KBM-7 (cell line): ENCODE measurements at regions not wholly inside any gene's neighbourhood (a gene's known extent, or its start where the extent isn't known, plus 50 kb on each side); places are given as distances from the start of the nearest gene placed in this dataset.
"Not testable (repeated sequence)": the region's sequence is repeated elsewhere in the genome, so short reads cannot be mapped to it uniquely, and the experiment has no call there.

Source experiments
- DNase-seq: peaks from one replicate; pipeline ENCODE4 v3.0.0-alpha.2; 2015
- in situ Hi-C: fragments of 300-500 bp; cut with MboI; formaldehyde crosslinking; loops from 2 replicates; pipeline ENCODE4 v1.14.3; 2020; ENCODE audit warnings: low sequenced_read_pairs, low pct_unique_long_range_greater_than_20kb, mixed read lengths

DNA sequence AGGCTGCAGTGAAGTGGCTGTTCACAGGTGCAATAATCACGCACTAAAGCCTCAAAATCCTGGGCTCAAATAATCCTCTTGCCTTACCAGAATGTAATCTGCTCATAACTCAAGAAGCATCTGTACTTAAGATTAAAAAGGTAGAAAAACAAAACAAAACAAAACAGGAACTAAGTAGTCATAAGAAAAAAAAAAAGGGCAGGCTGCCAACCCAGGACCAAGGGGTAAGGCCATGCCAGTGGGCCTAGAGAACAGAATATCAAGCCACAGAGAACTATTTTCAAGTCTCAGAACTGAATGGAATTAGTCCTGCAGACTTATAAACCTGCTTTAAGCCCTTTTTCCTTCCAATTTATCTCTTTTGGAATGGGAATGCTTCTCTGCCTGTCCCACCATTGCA lies 64.8 kb upstream of the TBC1D3K start:
- in situ Hi-C loops = no loop called here

DNA sequence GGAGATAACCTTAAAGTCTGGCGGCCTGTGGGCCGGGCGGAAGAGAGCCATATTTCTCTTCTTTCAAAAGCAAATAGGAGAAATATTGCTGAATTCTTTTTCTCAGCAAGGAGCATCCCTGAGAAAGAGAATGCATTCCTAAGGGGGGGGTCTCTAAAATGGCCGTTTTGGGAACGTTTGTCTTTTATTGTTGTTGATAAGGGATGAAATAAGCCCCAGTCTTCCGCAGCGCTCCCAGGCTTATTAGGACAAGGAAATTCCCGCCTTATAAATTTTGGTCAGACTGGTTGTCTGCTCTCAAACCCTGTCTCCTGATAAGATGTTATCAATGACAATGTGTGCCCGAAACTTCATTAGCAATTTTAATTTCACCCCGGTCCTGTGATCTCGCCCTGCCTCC lies 65.8 kb upstream of the TBC1D3K start:
- in situ Hi-C loops, DNase-seq: not testable (repeated sequence)

More for the DNA sequence above, 64.8 kb upstream of the TBC1D3K start:
- peak; percentile 24 for DNase-seq

DNA sequence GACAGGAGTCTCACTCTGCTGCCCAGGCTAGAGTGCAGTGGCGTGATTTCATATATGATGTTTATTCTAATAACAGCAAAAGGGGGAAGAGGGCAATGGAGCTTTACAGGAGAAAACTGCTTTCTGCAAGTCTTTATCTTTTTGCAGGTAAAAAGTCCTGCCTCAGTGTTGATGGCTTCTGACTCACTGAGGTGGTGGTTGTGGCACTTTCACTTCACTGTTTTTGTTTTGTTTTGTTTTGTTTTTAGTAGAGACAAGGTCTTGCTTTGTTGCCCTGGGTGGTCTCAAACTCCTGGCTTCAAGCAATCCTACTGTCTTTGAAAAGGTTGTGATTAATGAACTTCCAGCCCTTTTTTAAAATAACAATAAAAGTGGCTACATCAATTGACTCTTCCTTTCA lies 68.0 kb upstream of the TBC1D3K start:
- in situ Hi-C loops = no loop called here
- no peak for DNase-seq

DNA sequence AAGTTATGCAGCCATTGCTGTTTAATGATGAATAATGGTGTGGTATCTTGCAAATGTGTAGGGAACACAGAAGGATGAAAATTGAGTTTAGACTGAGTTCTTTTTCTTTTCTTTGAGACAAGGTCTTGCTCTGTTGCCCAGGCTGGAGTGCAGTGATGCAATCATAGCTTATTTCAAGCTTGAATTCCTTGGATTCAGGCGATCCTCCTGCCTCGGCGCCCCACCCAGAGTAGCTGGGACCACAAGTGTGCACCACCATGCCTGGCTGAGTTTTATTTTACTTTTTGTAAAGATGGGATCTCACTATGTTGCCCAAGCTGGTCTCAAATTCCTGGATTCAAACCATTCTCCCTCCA lies 74.6 kb upstream of the TBC1D3K start:
- no peak for DNase-seq
- in situ Hi-C loops = no loop called here

DNA sequence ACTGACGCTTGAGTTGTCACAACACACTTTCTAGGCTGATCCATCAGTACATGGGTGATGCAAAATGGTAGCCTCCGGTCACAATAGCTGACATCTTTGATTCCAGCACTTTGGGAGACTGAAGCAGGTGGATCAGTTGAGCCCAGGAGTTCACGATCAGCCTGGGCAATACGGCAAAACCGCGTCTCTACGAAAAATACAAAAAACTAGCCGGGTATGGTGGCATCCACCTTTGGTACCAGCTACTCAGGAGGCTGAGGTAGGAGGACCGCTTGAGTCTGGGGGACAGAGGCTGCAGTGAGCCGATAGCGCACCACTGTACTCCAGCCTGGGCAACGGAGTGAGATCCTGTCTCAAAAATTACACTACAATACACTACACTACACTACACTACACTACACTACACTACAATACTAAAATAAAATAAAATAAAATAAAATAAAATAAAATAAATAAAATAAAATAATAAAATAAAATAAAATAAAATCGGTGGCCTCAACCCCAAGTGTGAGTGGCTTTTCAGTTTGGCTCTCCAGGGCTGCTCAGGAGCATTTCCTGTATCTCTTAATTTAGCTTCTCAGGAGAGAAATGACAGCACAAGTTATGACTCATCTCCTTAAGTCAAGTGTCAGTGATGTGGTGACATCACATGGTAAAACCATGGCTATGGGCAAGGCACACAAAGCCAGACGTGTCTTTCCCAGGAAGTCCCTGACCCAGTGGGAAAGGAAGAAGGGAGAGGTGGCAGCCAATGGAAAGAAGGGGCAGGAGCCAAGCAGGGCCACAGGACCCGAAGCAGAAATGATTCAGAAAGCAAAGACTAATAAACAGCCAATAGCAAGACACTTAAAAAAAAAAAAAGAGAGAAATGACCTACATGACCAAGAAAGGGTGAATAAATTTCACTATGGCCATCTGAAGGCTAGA lies 75.3 kb upstream of the TBC1D3K start:
- peak; percentile 61 for DNase-seq
- in situ Hi-C loops = no loop called here

DNA sequence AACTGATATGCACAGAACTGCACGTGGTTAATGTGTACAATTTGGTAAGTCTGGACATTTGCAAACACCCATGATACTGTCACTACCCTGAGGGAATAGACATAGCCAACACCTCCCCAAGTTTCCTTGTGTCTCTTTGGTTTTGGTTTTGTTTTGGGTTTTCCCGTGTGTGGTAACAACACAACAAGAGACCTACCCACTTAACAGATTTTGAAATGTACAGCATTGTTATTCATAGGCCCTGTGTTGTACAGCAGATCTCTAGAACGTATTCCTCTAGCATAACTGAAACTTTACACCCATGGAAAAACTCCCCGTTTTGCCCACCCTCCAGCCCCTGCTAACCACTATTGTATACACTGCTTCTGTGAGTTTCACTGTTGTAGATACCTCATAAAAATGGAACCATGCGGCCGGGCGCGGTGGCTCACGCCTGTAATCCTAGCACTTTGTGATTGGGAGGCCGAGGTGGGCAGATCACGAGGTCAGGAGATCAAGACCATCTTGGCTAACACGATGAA lies 76.3 kb upstream of the TBC1D3K start:
- in situ Hi-C loops = no loop called here
- DNase-seq = no peak

DNA sequence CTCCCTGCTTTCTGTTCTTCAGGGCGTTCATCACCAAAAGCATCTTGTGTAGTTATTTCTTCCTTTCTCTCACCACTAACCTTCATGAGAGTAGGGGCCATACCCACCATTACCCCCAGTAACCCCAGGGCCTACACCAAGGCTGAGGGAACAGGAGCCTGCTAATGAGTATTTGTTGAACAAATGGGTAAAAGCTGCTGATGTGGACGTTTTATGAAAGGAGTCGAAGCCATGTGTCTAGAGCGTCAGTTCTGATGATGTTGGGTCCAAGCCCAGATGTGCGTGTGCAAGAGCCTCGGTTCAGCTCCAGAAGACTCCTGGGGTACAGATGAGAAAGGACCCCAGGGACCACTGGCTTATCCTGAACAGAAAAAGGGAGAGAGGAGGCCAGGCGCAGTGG lies 77.1 kb upstream of the TBC1D3K start:
- no peak for DNase-seq
- in situ Hi-C loops = no loop called here

DNA sequence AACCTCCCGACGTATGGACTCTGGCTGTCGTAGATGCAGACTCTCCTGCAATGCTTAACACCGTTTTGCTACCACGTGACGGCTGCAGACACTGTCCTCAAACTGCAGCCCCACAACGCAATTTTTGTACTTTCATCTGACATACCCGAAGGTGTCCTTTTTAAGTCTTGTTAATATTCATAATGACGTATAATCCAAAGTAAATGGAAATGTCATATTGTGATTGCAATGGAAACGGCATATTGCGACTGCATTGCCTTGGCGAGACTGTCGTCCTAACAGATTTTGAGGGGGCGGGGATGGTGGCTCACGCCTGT lies 79.3 kb upstream of the TBC1D3K start:
- in situ Hi-C loops = no loop called here
- no peak for DNase-seq

DNA sequence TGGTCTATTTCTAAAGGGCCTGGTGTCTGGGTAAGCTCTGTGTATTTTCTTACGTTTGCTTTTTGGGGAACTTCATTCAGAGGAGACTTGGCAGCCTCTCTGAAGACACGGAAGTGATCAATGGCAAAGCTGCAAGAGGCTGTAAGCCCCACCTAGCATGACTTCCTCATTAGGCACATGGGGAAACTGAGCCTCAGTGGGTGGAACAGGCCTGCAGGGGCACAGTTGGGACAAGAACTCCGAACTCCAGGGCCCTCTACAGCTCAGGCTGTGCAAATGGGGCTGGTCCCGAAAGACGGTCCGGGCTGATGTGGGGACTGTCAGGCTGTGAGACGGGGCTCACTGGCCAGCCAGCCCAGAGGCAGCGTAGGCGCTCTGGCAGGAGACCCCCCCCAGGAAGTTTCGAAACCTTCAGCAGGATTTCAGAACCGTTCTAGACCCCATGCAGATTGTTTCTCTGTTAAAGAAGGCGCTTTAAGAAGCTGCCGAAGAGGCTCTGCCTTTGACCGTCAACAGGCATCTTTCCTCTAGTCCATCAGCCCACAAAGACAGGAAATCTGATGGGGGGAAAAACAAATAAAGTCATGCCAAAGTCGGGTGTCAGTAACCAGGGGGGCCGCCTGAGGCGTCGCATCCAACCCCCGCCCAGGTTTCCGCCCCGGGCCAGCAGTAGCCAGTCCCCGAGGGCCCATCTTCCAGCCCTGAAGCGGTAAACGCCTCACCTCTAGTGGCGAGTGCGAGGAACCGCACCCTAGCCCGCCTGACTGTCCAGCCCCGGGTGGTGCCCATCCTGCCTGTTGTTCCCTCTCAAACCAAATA lies 79.8 kb upstream of the TBC1D3K start:
- peak; percentile 86 for DNase-seq
- in situ Hi-C loops = no loop called here

DNA sequence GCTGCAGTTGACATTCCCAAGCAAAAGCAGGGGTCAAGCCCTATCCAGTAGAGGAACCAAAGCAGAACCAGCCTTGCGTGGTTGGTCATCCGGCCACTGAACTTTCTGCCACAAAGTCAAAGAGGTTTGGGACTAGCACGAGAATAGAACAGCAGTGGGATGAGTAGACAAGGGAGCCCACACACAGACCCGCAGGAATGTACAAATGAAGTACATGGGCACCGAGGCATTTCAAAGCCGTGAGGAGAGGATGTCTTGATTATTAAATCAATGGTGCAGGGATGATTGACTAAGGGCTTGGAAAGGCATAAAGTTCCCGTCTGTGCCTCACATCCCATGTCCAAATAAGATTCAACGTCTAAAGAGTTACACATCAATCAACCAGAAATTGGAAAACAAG lies 81.8 kb upstream of the TBC1D3K start:
- DNase-seq = no peak
- in situ Hi-C loops = no loop called here

DNA sequence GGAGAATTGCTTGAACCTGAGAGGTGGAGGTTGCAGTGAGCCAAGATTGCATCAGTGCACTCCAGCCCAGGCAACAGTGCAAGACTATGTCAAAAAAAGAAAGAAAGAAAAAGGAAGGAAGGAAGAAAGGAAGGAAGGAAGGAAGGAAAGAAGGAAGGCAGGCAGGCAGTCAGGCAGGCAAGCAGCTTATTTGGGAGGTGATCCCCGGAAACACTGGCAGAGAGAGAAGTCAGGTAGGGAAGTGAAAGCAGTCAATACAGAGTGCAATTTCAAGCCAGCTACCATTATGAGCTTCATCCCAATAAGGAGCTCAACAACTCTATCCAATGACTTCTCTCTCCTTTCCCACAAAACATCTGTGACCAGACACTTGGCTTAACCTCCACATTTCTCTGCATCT lies 83.0 kb upstream of the TBC1D3K start:
- in situ Hi-C loops = no loop called here
- no peak for DNase-seq

DNA sequence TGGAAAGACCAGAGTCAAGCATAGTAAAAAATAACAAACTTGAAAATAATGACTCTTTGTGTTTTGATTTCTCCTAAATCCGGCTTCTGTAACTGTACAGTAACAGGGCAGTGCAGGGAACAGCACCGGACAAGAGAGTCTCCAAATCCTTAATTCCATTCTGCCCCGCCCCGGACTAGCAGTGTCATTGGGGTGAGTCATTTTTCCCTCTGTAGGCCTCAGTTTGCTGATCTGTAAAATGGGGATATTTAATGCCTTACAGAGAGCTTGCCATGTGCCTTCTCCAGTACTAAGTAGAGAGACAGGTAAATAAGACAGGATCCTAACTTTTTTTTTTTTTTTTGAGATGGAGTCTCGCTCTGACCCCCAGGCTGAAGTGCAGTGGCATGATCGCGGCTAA lies 83.6 kb upstream of the TBC1D3K start:
- no peak for DNase-seq
- in situ Hi-C loops = no loop called here

DNA sequence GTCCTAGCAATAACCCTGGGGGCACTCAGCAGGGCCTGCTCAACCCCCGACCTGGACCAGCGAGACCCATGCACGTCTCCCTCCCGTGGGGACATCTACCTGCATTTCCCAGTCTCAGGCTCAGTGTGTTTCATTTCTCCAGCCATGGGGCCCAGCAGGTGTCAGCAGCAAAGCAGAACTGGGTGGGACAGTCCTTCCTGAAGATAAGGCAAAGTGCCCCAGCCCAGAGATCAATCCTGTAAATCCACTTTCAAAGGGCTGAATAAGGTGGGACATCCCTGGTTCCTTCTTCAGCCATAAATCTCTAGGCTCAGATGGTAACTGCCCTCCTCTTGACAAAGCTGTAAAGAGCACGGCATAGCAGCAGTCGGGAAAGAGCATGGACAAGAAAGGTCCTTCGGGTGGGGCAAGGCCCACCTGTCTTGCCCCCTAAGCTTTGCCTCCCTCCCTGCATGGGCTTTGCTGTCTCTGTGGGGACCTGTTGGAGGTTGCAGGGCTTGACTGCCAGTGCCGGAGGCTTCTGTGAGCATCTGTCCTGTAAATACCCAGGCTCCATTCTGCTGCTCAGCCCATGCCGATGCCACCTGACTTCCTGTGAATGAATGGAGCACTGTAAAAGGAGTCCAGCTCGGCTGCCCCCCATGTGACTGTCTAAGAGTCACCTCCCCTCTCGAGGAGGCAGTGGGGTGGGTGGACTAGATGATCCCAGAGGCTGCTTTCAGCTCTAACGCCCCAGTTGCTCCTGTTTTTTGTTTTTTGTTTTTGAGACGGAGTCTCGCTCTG lies 84.8 kb upstream of the TBC1D3K start:
- in situ Hi-C loops = no loop called here
- DNase-seq = no peak

DNA sequence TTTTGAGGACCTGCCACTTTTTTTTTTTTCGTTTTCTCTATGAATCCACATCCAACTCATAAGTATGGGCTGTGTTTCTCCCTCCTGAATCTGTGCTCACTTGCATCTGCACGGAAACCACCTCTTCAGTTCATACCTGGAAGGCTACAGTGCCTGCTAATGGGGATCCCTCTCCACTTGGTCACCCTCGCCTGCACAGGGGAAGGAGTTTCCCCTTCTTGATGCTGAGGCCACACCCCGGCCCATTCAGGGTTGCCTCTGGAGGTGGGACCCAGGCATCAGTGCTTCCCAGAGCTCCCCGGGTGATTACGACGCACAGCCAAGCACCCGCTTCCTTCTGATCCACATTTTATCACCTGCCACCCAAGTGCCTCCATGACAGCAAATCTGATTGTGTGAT lies 85.9 kb upstream of the TBC1D3K start:
- no peak for DNase-seq
- in situ Hi-C loops = no loop called here

DNA sequence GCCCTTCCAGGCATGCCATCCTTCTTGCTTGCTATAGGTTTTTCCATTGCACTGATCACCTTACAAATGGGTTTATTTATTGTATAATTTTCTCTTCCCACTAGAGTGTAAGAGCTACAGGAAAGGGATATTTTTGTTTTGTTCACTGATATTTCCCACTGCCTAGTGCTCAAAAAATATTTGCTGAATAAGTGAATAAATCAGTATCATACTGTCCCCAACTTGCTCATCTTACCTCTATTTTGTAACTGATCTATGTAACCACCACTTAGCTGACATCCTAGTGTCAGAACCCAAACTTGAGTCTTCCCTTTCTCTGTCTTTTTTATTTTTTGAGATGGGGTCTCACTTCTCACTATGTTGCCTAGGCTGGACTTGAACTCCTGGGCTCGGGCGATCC lies 87.6 kb upstream of the TBC1D3K start:
- in situ Hi-C loops = no loop called here
- DNase-seq = no peak

DNA sequence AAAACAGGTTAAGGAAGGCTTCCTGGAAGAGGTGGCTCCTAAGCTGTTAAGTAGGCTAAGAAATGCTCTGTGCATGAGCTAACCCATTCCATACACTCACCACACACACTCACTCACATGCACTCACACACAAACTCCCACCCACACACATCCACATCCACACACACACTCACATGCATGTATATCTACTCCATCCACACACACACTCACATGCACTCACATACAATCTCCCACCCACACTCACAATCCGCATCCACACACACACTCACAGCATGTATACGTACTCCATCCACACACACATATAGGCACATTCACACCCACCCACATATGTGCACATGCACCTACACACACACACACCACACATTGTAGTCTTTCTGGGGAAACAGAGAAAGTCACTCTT lies 89.3 kb upstream of the HNF1B start:
- in situ Hi-C loops = no loop called here
- no peak for DNase-seq

DNA sequence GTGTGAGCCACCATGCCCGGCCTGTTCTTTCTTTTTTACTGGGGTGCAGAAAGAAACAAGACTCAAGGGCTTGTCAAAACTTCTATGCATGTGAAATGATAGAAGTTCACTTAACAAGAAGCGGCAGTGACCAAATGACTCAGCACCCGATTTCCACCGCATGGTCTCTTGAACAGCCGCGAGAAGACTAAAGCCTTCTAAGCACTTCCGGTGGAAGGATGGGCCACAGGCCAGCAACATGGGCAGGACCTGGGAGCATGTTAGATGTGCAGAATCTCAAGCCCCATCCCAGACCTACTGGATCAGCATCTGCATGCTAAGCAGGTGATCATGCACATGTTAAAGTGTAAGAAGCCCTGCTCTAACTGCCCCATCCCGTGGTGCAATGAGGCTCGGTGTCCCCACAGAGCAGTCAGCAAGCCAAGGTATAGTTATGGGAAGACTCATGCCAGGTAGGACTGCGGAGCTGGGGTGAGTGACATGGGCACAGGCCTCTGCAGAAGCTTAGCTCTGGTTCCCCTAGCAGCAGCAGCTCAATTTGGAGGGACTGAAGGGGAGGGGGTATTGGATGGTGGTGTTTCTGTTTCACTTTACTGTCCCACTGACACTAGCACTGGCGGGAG lies 88.5 kb upstream of the HNF1B start:
- in situ Hi-C loops = no loop called here

DNA sequence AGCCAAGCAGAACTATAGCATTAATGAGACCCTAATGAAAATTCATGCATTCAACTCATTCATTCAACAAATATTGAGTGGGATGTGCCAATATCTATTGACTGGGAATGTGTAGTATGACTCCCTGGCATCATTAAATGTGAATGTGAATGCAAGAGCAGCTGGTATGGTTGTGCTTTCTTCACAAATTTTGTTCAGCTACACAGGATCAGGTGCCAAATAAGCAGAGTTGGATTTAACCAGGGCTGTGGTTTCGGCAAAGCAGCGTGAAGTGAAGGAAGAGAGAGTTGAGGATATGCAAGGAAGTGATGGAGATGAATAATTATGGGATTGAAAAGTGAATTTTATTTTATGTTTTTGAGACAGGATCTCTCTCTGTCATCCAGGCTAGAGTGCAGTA lies 87.1 kb upstream of the HNF1B start:
- in situ Hi-C loops = no loop called here
- DNase-seq = no peak

More for the DNA sequence above, 88.5 kb upstream of the HNF1B start:
- DNase-seq = peak; percentile 54

DNA sequence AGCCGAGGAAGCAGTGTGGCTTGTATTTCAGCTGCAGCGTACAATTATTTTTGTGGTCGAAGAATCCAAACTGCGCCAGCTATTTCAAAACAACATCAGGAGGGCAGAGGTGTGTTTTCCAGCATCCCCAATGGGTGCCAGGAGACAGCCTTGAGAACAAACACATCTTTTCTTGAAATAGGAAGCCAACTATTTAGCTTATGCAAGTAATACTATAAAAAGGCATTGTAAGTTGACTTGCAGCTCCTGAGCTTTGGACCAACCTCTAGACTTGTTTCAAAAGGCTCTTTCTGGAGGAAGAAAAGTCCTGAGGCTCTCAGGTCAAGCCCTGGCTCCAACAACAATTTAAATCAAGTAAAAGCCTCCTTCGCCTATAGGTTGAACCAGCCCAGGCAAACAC lies 86.6 kb upstream of the HNF1B start:
- in situ Hi-C loops = no loop called here
- no peak for DNase-seq
